Activated T-cell treated with anti-CD3 and anti-CD28 coated beads, Interleukin-2, amount 50 U/mL, for 24 hours (primary cell): ENCODE measurements at regions not wholly inside any gene's neighbourhood (a gene's known extent, or its start where the extent isn't known, plus 50 kb on each side); places are given as distances from the start of the nearest gene placed in this dataset.

ENCODE experiments used
- DNase-seq: peaks from one replicate; pipeline ENCODE4 v3.0.0-alpha.2; 2020
- H3K27ac Mint-ChIP-seq: 2 replicates; pipeline ENCODE4 v1.8.0; 2020; ENCODE audit warnings: mild to moderate bottlenecking, mixed read lengths
- H3K27me3 Mint-ChIP-seq: 2 replicates; pipeline ENCODE4 v1.8.0; 2020; ENCODE audit warnings: mixed read lengths
- H3K36me3 Mint-ChIP-seq: 2 replicates; pipeline ENCODE4 v1.8.0; 2020; ENCODE audit warnings: low read depth, mixed read lengths
- H3K4me1 Mint-ChIP-seq: 2 replicates; pipeline ENCODE4 v1.8.0; 2020; ENCODE audit warnings: low read depth, mixed read lengths
- H3K4me3 Mint-ChIP-seq: 2 replicates; pipeline ENCODE4 v1.8.0; 2020; ENCODE audit warnings: mild to moderate bottlenecking, moderate library complexity, mixed read lengths
- H3K9me3 Mint-ChIP-seq: 2 replicates; pipeline ENCODE4 v1.8.0; 2020; ENCODE audit warnings: mixed read lengths

DNA sequence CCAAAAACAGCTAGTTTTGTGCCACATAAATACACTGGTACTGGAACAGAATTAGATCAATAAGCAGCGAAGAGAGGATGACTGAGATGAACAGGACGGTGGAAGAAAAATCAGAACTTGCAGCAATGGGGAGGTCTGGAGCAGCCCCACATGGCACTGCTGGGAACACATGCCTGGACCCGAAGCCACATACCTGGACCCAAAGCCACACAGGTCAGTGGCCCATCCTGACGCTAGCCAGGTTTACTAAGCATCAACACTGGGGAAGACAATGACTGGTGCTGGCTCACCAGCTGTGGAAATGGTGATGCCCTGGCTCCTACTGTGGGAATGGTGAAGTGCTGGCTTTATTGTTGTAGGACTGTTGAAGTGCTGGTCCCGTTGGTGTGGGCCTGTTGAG, 139.7 kb upstream of the IRX4 start:
- H3K27me3 Mint-ChIP-seq = peaks cover 23% of the 10 kb centered on the region

DNA sequence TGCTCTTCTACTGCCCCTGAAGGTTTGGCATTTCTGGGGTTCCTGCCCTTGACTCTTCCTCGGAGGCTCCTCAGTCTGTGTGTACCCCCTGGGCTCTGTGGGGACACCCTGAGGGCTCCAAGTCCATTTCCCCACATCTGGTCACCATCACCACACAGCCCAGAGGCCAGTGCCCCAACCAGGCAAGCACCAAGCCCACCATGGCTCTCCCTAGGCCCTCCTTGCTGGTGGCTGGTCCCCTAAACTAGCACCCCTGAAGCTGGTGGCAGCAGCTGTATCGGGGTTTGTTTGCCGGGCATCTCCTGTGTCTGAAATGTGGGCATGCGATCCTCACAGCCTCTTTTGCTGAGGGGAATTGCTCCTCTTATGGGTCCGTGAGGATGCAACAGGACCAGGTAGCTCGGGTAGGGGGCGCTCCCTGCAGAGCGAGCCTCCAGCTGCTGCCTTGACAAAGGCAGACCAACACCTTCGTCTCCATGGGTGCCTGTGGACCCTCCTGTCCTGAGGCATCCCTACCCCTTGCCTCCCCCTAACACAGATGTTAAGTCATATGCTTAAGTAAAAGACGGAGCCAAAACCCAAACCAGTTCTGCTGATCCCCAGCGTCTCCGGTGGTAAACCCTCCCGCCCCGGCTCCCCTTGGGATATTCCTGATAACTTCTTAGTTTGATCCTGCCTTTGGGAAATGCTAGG, 138.9 kb upstream of the IRX4 start:
- DNase-seq = no peak
- Mint-ChIP-seq H3K9me3 (peaks cover 3% of the 10 kb centered on the region), H3K36me3 (no peaks in the 10 kb centered on the region), H3K4me3 (no peak overlapping the region), H3K27ac (no peak overlapping the region), H3K27me3 (peaks cover 22% of the 10 kb centered on the region), H3K4me1 (no peaks in the 10 kb centered on the region)

More for the DNA sequence above, 139.7 kb upstream of the IRX4 start:
- Mint-ChIP-seq H3K36me3 (no peaks in the 10 kb centered on the region), H3K4me3 (no peak overlapping the region), H3K4me1 (no peaks in the 10 kb centered on the region), H3K27ac (no peak overlapping the region), H3K9me3 (peaks cover 3% of the 10 kb centered on the region)
- DNase-seq = no peak

DNA sequence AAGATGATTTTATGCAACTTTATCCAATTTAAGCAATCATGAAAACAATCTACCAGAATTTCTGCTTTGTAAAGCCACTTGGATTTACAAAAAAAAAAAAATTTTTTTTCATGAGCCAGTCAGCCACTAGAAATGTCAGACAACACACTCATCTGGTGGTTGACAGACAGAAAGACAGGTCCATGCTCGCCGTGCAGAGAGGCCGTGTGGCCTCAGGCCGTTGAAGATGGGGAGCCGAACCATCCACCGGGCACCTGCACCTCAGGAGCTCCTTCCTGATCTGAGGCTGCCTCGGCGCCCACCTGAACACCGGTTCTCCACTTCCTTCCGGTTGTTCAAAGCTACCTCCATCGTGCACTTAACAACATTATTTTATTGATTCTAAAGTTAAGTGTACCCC, 138.0 kb upstream of the IRX4 start:
- Mint-ChIP-seq H3K36me3 (no peaks in the 10 kb centered on the region), H3K27ac (no peak overlapping the region), H3K4me3 (no peak overlapping the region), H3K9me3 (no peaks in the 10 kb centered on the region), H3K27me3 (peaks cover 18% of the 10 kb centered on the region), H3K4me1 (no peaks in the 10 kb centered on the region)
- no peak for DNase-seq

DNA sequence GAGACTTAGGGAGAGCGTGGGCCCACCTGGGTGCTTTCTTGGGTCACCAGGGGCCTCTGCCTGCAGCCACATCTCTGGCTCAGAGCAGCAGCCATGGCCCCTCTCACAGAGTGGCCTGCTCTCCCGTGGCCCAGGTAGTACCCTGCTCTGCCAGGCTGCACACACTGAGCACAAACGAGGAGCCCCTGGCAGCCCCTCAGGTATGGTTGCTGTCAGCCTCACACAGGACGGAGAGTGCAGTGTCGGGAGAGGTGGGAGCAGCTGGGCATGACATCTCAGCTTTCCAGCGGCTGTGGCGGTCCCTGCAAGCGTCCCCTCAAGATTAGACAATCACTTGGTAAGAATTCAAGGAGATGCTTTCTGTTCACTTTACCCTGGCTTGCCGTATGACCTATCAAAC, 137.0 kb upstream of the IRX4 start:
- no peaks in the 10 kb centered on the region for H3K4me1 Mint-ChIP-seq
- no peak overlapping the region for H3K27ac Mint-ChIP-seq
- H3K4me3 Mint-ChIP-seq = no peak overlapping the region
- DNase-seq = no peak
- H3K27me3 Mint-ChIP-seq = peaks cover 15% of the 10 kb centered on the region
- no peaks in the 10 kb centered on the region for H3K36me3 Mint-ChIP-seq
- H3K9me3 Mint-ChIP-seq = no peaks in the 10 kb centered on the region

DNA sequence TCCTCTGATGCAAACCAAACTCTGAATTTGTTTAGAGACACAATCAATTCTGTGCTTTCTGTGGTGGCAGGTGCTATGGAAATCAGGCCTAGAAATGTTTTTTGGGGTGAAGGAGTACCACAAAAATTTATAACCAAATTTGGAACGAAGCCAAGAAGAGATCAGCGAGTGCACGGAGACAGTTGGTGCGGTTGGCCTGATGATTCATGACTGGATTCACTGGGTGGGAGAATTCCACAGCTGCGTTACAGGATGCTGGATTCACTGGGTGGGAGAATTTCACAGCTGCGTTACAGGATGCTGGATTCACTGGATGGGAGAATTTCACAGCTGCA, 135.6 kb upstream of the IRX4 start:
- Mint-ChIP-seq H3K36me3 (no peaks in the 10 kb centered on the region), H3K9me3 (no peaks in the 10 kb centered on the region), H3K4me1 (no peaks in the 10 kb centered on the region), H3K4me3 (no peak overlapping the region), H3K27me3 (peaks cover 13% of the 10 kb centered on the region), H3K27ac (no peak overlapping the region)
- no peak for DNase-seq

DNA sequence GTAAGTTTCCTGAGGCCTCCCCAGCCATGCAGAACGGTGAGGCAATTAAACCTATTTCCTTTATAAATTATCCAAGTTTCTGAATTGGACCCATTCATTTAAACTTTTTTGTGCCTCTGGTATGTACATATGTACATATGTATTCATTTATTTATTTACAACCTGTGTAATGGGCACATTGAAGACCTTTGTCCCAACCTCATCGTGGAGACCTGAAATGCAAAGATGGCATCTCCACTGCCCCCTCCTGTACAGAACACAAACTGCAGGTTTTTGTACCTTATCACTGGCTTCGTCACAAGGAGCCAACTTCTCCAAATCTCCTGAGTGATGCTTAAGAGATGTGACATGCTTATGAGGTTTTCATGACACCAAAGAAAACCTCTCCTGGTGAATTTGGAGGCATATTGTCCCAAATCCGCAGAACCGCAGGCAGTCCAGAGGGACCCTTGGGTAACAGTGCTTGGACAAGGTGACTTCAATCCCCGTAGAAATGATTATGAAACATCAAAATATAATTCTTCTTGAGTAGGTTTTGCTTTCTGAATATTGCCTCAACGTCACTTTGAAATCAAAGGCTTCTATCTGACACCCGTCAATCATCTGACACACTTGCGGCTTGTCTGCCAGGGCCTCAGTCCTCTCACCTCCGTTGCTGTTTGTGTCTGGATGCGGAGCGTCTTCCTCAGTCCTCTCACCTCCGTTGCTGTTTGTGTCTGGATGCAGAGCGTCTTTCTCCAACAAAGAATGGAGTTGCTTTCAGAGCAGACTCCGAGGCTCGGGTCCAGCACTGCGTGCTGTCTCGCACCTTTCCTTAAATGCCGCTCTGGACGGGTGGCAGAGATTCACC, 135.0 kb upstream of the IRX4 start:
- Mint-ChIP-seq H3K4me1 (no peaks in the 10 kb centered on the region), H3K36me3 (no peaks in the 10 kb centered on the region), H3K9me3 (no peaks in the 10 kb centered on the region), H3K27ac (no peak overlapping the region), H3K4me3 (no peak overlapping the region), H3K27me3 (peaks cover 7% of the 10 kb centered on the region)
- no peak for DNase-seq

DNA sequence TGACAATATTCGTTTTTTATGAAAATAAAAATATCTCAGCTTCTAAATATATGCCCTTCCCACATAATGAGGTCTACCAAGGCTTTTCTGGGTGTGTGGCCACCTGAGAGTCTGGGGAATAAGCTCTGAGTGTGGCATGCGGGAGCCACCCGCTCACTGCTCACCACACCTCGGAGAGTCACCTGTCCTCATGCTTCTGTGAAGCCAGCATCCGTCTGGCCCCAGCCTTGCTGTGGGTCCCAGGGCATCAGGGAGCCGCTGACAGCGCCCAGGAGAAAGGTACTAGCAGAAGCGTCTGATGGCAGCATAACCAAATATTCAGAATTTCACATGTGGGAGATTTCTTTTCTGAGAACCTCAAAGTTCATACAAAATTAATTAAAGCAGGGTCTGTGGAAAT, 133.2 kb upstream of the IRX4 start:
- Mint-ChIP-seq H3K4me3 (no peak overlapping the region), H3K4me1 (no peaks in the 10 kb centered on the region), H3K27ac (no peak overlapping the region), H3K27me3 (peaks cover 3% of the 10 kb centered on the region), H3K36me3 (no peaks in the 10 kb centered on the region), H3K9me3 (no peaks in the 10 kb centered on the region)
- no peak for DNase-seq

DNA sequence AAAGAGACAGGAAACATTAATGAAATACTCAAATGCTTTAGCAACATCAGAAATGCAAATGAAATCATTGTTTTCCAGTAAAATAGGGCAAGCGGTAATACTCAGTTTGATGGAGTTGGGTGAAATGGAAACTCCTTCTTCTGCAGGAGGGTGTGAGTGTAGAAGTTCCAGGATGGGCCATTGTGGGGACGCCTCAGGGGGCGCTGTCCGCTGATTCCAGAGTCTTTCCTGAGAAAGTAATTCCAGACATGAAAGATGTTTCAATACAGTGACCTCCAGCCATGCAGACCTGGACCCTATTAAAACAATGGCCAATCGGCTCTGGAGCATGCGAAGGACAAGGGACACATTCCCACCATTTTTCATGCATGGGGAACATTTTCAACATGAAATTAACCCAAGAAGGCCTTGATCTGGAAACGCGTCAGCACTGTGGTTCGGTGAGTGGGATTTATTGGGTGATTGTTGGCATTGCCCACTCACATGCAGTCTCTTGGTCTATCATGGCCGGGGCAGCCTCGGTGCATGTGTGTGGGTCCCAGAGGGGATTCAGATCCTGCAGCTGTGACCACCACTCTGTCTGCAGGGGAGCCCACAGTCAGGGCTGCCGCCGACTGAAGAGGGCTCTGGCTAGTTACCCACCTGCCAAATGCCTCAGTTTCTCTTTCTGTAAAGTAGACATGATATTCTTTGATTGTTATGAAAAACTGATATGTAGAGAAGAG, 132.6 kb upstream of the IRX4 start:
- Mint-ChIP-seq H3K36me3 (no peaks in the 10 kb centered on the region), H3K27me3 (peaks cover 3% of the 10 kb centered on the region), H3K27ac (no peak overlapping the region), H3K4me3 (no peak overlapping the region), H3K4me1 (no peaks in the 10 kb centered on the region), H3K9me3 (no peaks in the 10 kb centered on the region)
- DNase-seq = no peak

DNA sequence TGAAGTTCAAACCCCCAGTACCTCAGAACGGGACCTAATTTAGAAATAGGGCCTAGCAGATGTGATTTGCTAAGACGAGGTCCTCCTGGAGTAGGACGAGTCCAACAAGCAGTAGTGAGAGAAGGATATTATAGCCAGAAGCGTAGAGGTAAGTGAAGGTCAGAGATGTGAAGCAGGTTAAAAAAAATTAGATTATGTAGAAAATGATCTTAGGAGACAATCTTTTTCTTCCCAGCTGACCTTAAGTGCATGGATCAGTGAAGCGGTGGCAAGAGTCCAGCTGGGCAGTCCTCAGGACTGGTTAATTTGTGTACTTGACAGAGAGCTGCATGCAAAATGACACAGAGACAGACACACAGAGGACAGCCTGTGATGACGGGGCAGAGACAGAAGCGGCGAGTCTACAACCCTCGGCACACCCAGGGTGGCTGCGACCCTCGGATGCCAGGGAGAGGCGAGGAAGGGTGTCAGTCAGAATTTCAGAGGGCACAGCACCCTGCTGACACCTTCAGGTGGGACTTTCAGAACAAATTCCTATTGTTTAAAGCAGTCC, 131.4 kb upstream of the IRX4 start:
- no peak overlapping the region for H3K4me3 Mint-ChIP-seq
- no peaks in the 10 kb centered on the region for H3K4me1 Mint-ChIP-seq
- no peaks in the 10 kb centered on the region for H3K9me3 Mint-ChIP-seq
- DNase-seq = no peak
- no peaks in the 10 kb centered on the region for H3K36me3 Mint-ChIP-seq
- H3K27ac Mint-ChIP-seq = no peak overlapping the region
- H3K27me3 Mint-ChIP-seq = peaks cover 3% of the 10 kb centered on the region

DNA sequence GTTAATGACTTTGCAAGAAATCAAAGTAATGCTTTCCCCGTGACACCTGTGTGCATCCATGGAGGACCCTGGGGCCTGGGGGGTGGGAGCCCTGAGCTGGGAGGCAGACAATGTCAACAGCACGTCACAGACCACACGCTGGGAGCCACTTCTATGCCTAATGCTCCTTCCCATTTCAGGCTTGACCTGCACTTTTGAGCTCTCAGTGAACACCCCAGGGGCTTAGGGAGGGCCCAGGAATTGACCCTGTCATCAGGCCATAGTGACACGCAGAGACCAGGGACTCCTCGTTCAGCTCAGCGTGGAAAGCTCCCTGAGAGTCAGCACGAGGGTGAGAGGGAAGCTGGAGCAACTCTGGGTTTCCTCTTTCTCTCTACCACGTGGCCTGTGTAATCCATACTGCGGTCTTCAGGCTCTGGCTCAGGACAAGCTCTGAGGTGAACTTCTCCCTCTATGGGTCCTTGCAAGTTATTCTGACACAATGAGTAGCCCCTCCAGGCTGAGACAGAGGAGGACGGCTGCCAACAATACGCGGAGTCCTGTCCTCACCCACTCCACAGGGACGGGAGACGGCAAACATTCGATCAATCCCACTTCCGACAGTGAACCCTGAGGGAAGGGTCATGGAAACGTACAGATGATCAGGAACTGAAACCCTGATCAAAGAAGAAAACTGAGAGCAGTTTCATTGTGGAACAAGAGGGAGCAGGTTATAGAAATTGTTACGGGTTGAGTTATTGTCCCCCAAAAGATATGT, 130.8 kb upstream of the IRX4 start:
- DNase-seq = no peak
- no peaks in the 10 kb centered on the region for H3K36me3 Mint-ChIP-seq
- H3K27me3 Mint-ChIP-seq = peaks cover 3% of the 10 kb centered on the region
- H3K4me3 Mint-ChIP-seq = no peak overlapping the region
- no peaks in the 10 kb centered on the region for H3K9me3 Mint-ChIP-seq
- no peak overlapping the region for H3K27ac Mint-ChIP-seq
- no peaks in the 10 kb centered on the region for H3K4me1 Mint-ChIP-seq

DNA sequence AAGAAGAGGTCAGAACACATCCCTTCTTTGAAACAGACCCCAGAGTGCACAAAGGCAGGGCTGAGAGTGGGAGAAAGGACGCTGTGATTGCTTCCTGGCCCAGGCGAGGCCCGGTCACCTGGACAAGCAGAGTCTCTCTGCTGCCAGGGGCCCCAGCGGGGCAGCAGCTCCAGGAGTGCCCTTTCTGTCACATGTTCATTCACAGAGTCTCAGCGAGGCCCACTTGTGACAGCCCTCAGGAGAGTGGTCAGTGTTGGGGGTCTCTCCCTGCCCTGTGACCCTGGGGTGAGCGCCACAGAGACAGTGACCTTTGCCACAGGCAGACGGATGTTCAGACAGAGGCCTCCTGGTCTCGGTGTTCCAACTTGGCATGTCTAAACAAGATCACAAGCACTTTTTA, 130.2 kb upstream of the IRX4 start:
- no peak overlapping the region for H3K27ac Mint-ChIP-seq
- H3K9me3 Mint-ChIP-seq = no peaks in the 10 kb centered on the region
- peaks cover 3% of the 10 kb centered on the region for H3K27me3 Mint-ChIP-seq
- no peak for DNase-seq
- H3K36me3 Mint-ChIP-seq = no peaks in the 10 kb centered on the region
- H3K4me3 Mint-ChIP-seq = no peak overlapping the region
- no peaks in the 10 kb centered on the region for H3K4me1 Mint-ChIP-seq

DNA sequence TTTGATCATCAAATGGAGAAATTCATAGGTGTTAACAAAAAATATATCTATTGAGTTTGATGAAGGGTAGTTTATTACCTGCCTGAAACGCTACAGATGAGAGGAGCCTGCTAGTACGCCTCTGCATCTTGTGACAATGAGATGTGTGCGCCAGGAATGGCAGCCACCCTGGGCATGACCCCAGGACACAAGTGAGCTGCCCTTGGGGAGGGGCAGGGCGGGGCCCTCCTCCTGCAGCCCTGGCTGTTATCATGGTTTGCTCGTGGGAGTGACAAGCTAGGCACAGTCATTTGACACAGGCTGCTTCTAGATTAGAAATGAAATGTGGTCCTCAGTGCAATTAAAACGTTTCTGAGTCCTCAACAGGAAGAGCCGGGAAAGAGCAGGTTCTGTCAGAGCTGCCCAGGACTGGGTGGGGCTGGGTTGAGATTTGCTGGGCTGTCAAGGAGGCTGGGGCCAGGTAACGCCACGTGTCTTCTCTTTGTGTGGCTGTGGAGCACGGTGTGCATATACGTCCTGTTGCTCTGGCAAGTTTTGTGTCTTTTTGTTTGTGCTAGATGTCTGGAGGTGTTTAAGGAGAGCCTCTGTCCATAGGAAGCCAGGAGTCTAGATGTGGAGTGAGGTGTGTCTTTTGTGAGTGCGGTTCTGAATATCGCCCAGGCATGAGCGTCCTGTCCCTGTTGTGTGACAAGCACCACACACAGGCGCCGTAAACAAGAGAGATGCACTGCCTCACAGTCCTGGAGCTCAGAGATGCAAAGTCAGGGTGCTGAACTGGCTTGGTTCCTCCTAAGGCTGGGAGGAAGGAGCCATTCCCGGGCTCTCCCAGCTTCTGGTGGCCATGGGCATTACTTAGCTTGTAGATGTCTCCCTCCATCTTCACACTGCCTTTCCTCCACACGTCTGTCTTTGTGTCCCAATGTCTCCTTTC, 129.0 kb upstream of the IRX4 start:
- H3K27ac Mint-ChIP-seq = no peak overlapping the region
- peaks cover 3% of the 10 kb centered on the region for H3K27me3 Mint-ChIP-seq
- DNase-seq = no peak
- H3K9me3 Mint-ChIP-seq = no peaks in the 10 kb centered on the region
- no peaks in the 10 kb centered on the region for H3K36me3 Mint-ChIP-seq
- no peak overlapping the region for H3K4me3 Mint-ChIP-seq
- no peaks in the 10 kb centered on the region for H3K4me1 Mint-ChIP-seq

DNA sequence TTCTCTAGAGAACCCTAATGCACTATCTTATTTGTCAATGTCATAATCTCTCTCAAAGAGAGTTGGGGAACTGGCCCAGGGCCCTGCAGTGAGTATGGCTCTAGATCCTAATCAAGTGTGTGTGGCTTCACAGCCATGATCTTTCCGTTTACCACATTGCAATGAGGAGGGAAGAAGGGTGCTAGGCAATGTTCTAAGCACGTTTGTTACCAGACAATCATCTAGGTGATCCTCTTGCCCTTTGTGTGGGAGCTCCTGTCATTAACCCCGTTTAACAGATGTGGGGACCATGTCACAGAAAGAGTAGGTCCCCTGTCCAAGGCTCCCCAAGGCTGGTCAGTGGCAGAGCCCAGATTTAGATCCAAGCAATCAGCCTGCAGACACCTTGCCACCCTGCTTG, 128.2 kb upstream of the IRX4 start:
- Mint-ChIP-seq H3K4me1 (no peaks in the 10 kb centered on the region), H3K27ac (no peak overlapping the region), H3K4me3 (no peak overlapping the region), H3K27me3 (peaks cover 3% of the 10 kb centered on the region), H3K9me3 (no peaks in the 10 kb centered on the region), H3K36me3 (no peaks in the 10 kb centered on the region)
- DNase-seq = no peak
